ENCODE measurements at regions not wholly inside any gene's neighbourhood (a gene's known extent, or its start where the extent isn't known, plus 50 kb on each side); places are given as distances from the start of the nearest gene placed in this dataset.

GRCh38 chr10:128642502-128642901 is 516.3 kb upstream of the MKI67 start:
- TF ChIP-seq CTCF (IDR thresholded peaks at IDR 0.05; ENCODE audit: insufficient read depth, low read depth, low read length, missing control alignments) = no peak
- DNase-seq (ENCODE audit: low read depth) = no peak
- H3K4me3 ChIP-seq (ENCODE audit: low read length) = no peak overlapping the region

- TF ChIP-seq CTCF (IDR thresholded peaks at IDR 0.05; ENCODE audit: insufficient read depth, low read depth, low read length, missing control alignments) = no peak
Observed at GRCh38 chr10:128643658-128644057, 517.4 kb upstream of the MKI67 start.

GRCh38 chr10:128645486-128645885 is 519.3 kb upstream of the MKI67 start:
- no peak for TF ChIP-seq CTCF (IDR thresholded peaks at IDR 0.05; ENCODE audit: insufficient read depth, low read depth, low read length, missing control alignments)
- H3K4me3 ChIP-seq (ENCODE audit: low read length) = no peak overlapping the region
- no peak for DNase-seq (ENCODE audit: low read depth)

More at GRCh38 chr10:128643658-128644057, 517.4 kb upstream of the MKI67 start:
- peak; percentile 32 for DNase-seq (ENCODE audit: low read depth)
- no peak overlapping the region for H3K4me3 ChIP-seq (ENCODE audit: low read length)

GRCh38 chr10:128646956-128647355 is 520.7 kb upstream of the MKI67 start:
- no peak overlapping the region for H3K4me3 ChIP-seq (ENCODE audit: low read length)
- DNase-seq (ENCODE audit: low read depth) = no peak
- no peak for TF ChIP-seq CTCF (IDR thresholded peaks at IDR 0.05; ENCODE audit: insufficient read depth, low read depth, low read length, missing control alignments)

GRCh38 chr10:128657548-128657947 is 531.3 kb upstream of the MKI67 start:
- DNase-seq (ENCODE audit: low read depth) = no peak
- no peak overlapping the region for H3K4me3 ChIP-seq (ENCODE audit: low read length)
- TF ChIP-seq CTCF (IDR thresholded peaks at IDR 0.05; ENCODE audit: insufficient read depth, low read depth, low read length, missing control alignments) = no peak

GRCh38 chr10:128660726-128661125 is 534.5 kb upstream of the MKI67 start:
- no peak overlapping the region for H3K4me3 ChIP-seq (ENCODE audit: low read length)
- DNase-seq (ENCODE audit: low read depth) = no peak
- peak; percentile 28 for TF ChIP-seq CTCF (IDR thresholded peaks at IDR 0.05; ENCODE audit: insufficient read depth, low read depth, low read length, missing control alignments)

- no peak for DNase-seq (ENCODE audit: low read depth)
- no peak overlapping the region for H3K4me3 ChIP-seq (ENCODE audit: low read length)
- no peak for TF ChIP-seq CTCF (IDR thresholded peaks at IDR 0.05; ENCODE audit: insufficient read depth, low read depth, low read length, missing control alignments)
Observed at GRCh38 chr10:128661404-128662197, 535.4 kb upstream of the MKI67 start.

Measured in epithelial cell of esophagus (primary cell).